Type B pancreatic cell (in vitro differentiated cells): ENCODE measurements at regions not wholly inside any gene's neighbourhood (a gene's known extent, or its start where the extent isn't known, plus 50 kb on each side); places are given as distances from the start of the nearest gene placed in this dataset.

ENCODE experiments used
- DNase-seq: peaks from one replicate; pipeline ENCODE4 v3.0.0; 2021; ENCODE audit warnings: mixed read lengths; ENCODE audit not compliant: unreplicated experiment; ENCODE audit errors: extremely low spot score
- H3K27ac Mint-ChIP-seq: 2 replicates; pipeline ENCODE4 v1.8.0; 2021; ENCODE audit warnings: mild to moderate bottlenecking, mixed read lengths
- H3K27me3 Mint-ChIP-seq: 2 replicates; pipeline ENCODE4 v1.8.0; 2021; ENCODE audit warnings: mixed read lengths
- H3K36me3 Mint-ChIP-seq: 2 replicates; pipeline ENCODE4 v1.8.0; 2021; ENCODE audit warnings: mixed read lengths
- H3K4me1 Mint-ChIP-seq: one replicate; pipeline ENCODE4 v1.8.0; 2021; ENCODE audit warnings: mixed read lengths; ENCODE audit not compliant: unreplicated experiment
- H3K4me3 Mint-ChIP-seq: 2 replicates; pipeline ENCODE4 v1.8.0; 2021; ENCODE audit warnings: mild to moderate bottlenecking, mixed read lengths
- H3K9me3 Mint-ChIP-seq: 2 replicates; pipeline ENCODE4 v1.8.0; 2021; ENCODE audit warnings: mixed read lengths
- TF ChIP-seq, protein P1 (sequence below): fragments of 200-600 bp; sonication (generic); conservative IDR thresholded peaks from 2 replicates; pipeline ENCODE4 v1.5.0; 2021; ENCODE audit warnings: antibody characterized with exemption, mild to moderate bottlenecking

DNA sequence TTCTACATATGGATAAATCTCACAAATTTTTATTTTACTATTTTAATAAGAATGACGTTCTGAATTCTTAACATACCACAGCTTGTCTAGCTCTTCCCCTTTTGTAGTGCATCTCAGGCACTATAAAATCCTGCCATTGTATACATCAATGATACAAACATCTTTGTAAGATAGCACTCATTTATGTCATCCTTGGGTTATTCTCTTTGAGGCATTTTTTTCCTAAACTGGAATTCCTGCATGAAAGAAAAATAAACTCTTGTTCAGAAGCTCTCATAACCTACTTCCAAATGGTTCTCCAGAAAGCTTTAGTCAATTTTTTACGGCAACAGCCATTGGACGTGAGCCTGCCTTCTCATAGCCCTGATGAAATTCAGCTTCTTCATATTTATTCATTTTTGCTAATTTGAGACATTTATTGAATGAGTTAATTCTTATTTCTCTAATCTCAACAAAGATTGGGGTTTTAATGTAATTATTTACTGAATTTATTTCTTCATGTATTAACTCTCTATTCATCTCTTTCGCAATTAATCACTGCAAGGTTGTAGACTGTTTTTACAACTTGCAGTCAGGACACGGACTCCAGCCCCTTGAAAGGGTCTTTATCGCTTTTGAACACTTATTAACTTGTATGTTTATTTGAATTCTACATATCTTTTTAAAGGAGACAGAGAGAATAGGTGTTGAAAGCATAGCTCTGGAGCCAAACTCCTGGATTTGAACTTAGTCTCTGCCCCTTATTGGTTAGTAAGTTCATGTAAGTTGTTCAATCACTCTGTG lies 57.6 kb upstream of the PARD3B start:
- Mint-ChIP-seq H3K27ac (no peak overlapping the region), H3K9me3 (no peaks in the 10 kb centered on the region), H3K4me3 (no peak overlapping the region), H3K27me3 (no peaks in the 10 kb centered on the region), H3K4me1 (peaks cover 16% of the 10 kb centered on the region), H3K36me3 (no peaks in the 10 kb centered on the region)
- TF ChIP-seq, protein P1, sequence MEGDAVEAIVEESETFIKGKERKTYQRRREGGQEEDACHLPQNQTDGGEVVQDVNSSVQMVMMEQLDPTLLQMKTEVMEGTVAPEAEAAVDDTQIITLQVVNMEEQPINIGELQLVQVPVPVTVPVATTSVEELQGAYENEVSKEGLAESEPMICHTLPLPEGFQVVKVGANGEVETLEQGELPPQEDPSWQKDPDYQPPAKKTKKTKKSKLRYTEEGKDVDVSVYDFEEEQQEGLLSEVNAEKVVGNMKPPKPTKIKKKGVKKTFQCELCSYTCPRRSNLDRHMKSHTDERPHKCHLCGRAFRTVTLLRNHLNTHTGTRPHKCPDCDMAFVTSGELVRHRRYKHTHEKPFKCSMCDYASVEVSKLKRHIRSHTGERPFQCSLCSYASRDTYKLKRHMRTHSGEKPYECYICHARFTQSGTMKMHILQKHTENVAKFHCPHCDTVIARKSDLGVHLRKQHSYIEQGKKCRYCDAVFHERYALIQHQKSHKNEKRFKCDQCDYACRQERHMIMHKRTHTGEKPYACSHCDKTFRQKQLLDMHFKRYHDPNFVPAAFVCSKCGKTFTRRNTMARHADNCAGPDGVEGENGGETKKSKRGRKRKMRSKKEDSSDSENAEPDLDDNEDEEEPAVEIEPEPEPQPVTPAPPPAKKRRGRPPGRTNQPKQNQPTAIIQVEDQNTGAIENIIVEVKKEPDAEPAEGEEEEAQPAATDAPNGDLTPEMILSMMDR, result no peak
- no peak for DNase-seq

DNA sequence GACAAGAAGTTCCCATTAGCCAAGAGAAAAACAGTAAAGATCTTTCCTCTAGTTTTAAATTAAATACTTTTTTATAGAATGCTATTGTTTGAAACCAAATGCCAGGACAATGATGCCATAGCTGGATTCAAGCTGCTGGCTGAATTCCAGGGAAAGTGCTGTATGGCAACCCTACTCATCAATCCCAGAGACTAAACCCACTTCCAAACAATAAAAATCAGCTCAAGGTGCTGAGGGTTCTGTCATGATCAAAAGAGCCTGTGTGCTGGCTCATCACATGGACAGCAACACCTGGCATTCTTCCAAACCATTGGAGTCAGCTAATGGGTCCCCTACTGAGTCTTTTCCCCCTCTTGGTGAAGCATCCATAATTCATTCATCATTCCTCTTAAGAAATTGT lies 53.7 kb upstream of the PARD3B start:
- no peak overlapping the region for H3K4me3 Mint-ChIP-seq
- no peak overlapping the region for H3K27ac Mint-ChIP-seq
- H3K27me3 Mint-ChIP-seq, result peaks cover 3% of the 10 kb centered on the region
- TF ChIP-seq, protein P1, result no peak
- DNase-seq, result no peak
- no peaks in the 10 kb centered on the region for H3K36me3 Mint-ChIP-seq
- H3K4me1 Mint-ChIP-seq, result peaks cover 12% of the 10 kb centered on the region
- peaks cover 4% of the 10 kb centered on the region for H3K9me3 Mint-ChIP-seq

DNA sequence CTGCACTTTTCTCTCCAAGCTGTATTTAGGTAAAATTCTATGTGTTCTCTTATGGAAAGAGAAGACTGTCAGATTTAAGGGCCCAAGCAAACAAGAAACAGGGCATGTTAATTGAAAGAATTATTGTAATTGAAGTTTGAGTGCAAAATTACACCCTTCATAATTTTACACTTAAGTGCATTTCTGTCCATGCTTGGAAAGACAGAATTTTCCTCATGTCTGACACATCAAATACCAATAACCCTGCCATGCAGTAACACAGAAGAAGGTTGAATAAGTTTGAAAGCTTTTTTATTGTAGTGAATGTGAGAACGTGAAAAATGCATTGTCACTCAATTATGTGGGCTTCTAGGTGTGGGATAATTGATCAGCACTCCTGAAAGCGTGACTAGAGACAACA lies 52.9 kb upstream of the PARD3B start:
- peaks cover 8% of the 10 kb centered on the region for H3K9me3 Mint-ChIP-seq
- no peak overlapping the region for H3K27ac Mint-ChIP-seq
- TF ChIP-seq, protein P1, result no peak
- peaks cover 3% of the 10 kb centered on the region for H3K27me3 Mint-ChIP-seq
- no peaks in the 10 kb centered on the region for H3K36me3 Mint-ChIP-seq
- H3K4me1 Mint-ChIP-seq, result peaks cover 6% of the 10 kb centered on the region
- H3K4me3 Mint-ChIP-seq, result no peak overlapping the region
- no peak for DNase-seq

DNA sequence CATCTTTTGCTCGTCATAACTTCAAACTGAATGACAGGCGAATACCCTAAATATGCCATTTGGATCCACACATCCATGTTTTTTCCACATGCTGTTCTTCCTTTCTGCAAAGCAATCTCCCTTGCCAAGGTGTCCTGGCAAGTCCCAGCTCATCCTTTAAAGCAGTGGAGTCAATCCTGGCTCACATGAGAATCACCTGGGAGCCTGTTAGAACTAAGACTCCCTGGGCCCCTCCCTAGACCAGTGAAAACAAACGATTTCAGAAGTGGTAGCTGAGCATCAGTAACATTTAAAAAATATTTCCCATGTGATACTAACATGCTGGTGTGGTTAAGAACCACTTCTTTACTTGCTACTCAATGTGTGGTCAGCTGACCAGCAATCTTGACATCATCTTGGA lies 50.6 kb upstream of the PARD3B start:
- H3K4me1 Mint-ChIP-seq, result no peaks in the 10 kb centered on the region
- H3K27me3 Mint-ChIP-seq, result peaks cover 3% of the 10 kb centered on the region
- no peaks in the 10 kb centered on the region for H3K36me3 Mint-ChIP-seq
- peaks cover 8% of the 10 kb centered on the region for H3K9me3 Mint-ChIP-seq
- DNase-seq, result no peak
- H3K4me3 Mint-ChIP-seq, result no peak overlapping the region
- H3K27ac Mint-ChIP-seq, result no peak overlapping the region
- TF ChIP-seq, protein P1, result no peak

DNA sequence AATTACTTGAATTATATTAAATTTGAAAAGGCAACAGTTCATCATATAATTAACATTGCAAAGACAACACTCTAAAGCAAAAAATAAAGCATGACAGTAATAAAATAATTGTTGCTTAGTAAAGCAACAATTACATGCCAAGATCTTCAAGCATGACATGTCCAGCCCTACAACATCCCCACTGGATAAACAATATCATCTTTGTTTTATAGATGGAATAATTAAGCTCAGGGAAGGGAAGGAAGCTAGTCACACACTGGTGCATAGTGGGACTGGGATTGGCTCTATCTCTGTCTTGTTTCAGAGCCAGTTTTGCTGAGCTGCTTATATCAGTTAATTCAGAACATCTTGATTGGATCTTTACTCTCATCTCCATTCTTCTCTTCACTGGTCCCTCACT lies 49.9 kb upstream of the PARD3B start:
- H3K9me3 Mint-ChIP-seq, result peaks cover 8% of the 10 kb centered on the region
- no peak for DNase-seq
- no peaks in the 10 kb centered on the region for H3K36me3 Mint-ChIP-seq
- H3K4me3 Mint-ChIP-seq, result no peak overlapping the region
- H3K27ac Mint-ChIP-seq, result no peak overlapping the region
- TF ChIP-seq, protein P1, result no peak
- no peaks in the 10 kb centered on the region for H3K4me1 Mint-ChIP-seq
- peaks cover 3% of the 10 kb centered on the region for H3K27me3 Mint-ChIP-seq
